H9 (cell line): ENCODE measurements at regions not wholly inside any gene's neighbourhood (a gene's known extent, or its start where the extent isn't known, plus 50 kb on each side); places are given as distances from the start of the nearest gene placed in this dataset.

Experiments
- DNase-seq: peaks from one replicate; pipeline ENCODE4 v3.0.0-alpha.2; 2017
- H2AFZ ChIP-seq: one replicate; pipeline ENCODE4 v1.6.1; 2013; ENCODE audit warnings: mild to moderate bottlenecking, low read length, control low read depth, moderate library complexity
- H2AK5ac ChIP-seq: 2 replicates; pipeline ENCODE4 v1.6.1; 2013; ENCODE audit warnings: low read length, control low read depth, mixed read lengths; ENCODE audit not compliant: insufficient read length
- H2BK120ac ChIP-seq: one replicate; pipeline ENCODE4 v1.6.1; 2013; ENCODE audit warnings: low read depth, mild to moderate bottlenecking, low read length, control low read depth, inconsistent platforms; ENCODE audit not compliant: poor library complexity, severe bottlenecking
- H2BK12ac ChIP-seq: 2 replicates; pipeline ENCODE4 v1.6.1; 2013; ENCODE audit warnings: low read length, control low read depth, mixed read lengths, low read depth; ENCODE audit not compliant: insufficient read length
- H2BK15ac ChIP-seq: 2 replicates; pipeline ENCODE4 v1.6.1; 2013; ENCODE audit warnings: low read depth, low read length, control low read depth
- H2BK20ac ChIP-seq: one replicate; pipeline ENCODE4 v1.6.1; 2013; ENCODE audit warnings: low read depth, mild to moderate bottlenecking, low read length, control low read depth, inconsistent platforms; ENCODE audit not compliant: poor library complexity, severe bottlenecking
- H2BK5ac ChIP-seq: 2 replicates; pipeline ENCODE4 v1.6.1; 2013; ENCODE audit warnings: low read length, control low read depth, mixed read lengths; ENCODE audit not compliant: insufficient read length
- H3K14ac ChIP-seq: 2 replicates; pipeline ENCODE4 v1.6.1; 2013; ENCODE audit warnings: low read length, control low read depth; ENCODE audit not compliant: insufficient read depth
- H3K18ac ChIP-seq: 2 replicates; pipeline ENCODE4 v1.6.1; 2013; ENCODE audit warnings: low read depth, mild to moderate bottlenecking, mixed read lengths, low read length, control low read depth; ENCODE audit not compliant: insufficient read length
- H3K23ac ChIP-seq: 2 replicates; pipeline ENCODE4 v1.6.1; 2013; ENCODE audit warnings: low read length, control low read depth, mixed read lengths, low read depth; ENCODE audit not compliant: insufficient read length
- H3K23me2 ChIP-seq: 2 replicates; pipeline ENCODE4 v1.6.1; 2013; ENCODE audit warnings: low read depth, mild to moderate bottlenecking, mixed read lengths, low read length, control low read depth; ENCODE audit not compliant: insufficient read length, poor library complexity, severe bottlenecking
- H3K27ac ChIP-seq: 2 replicates; pipeline ENCODE4 v1.5.1; 2013; ENCODE audit warnings: low read length, control low read depth, mixed read lengths, low read depth; ENCODE audit not compliant: insufficient read length
- H3K27me3 ChIP-seq: 2 replicates; pipeline ENCODE4 v1.6.1; 2013; ENCODE audit warnings: low read length, control low read depth, inconsistent platforms; ENCODE audit not compliant: insufficient read depth
- H3K4ac ChIP-seq: 2 replicates; pipeline ENCODE4 v1.6.1; 2013; ENCODE audit warnings: low read depth, mild to moderate bottlenecking, control low read depth, inconsistent platforms, low read length, moderate library complexity
- H3K4me1 ChIP-seq: 2 replicates; pipeline ENCODE4 v1.6.1; 2013; ENCODE audit warnings: low read length, control low read depth, inconsistent platforms; ENCODE audit not compliant: insufficient read depth
- H3K4me2 ChIP-seq: 2 replicates; pipeline ENCODE4 v1.6.1; 2013; ENCODE audit warnings: low read length, control low read depth, mixed read lengths; ENCODE audit not compliant: insufficient read length, insufficient read depth
- H3K56ac ChIP-seq: 2 replicates; pipeline ENCODE4 v1.6.1; 2013; ENCODE audit warnings: low read depth, mild to moderate bottlenecking, mixed read lengths, low read length, control low read depth; ENCODE audit not compliant: insufficient read length
- H3K79me1 ChIP-seq: 2 replicates; pipeline ENCODE4 v1.6.1; 2013; ENCODE audit warnings: low read depth, mild to moderate bottlenecking, moderate library complexity, low read length, control low read depth, inconsistent platforms; ENCODE audit not compliant: insufficient read depth, poor library complexity, severe bottlenecking
- H3K79me2 ChIP-seq: 2 replicates; pipeline ENCODE4 v1.6.1; 2013; ENCODE audit warnings: low read length, control low read depth, inconsistent platforms; ENCODE audit not compliant: insufficient read depth
- H3K9ac ChIP-seq: 2 replicates; pipeline ENCODE4 v1.6.1; 2013; ENCODE audit warnings: low read length, control low read depth, mixed read lengths; ENCODE audit not compliant: insufficient read length; ENCODE audit errors: extremely low read depth
- H3K9me3 ChIP-seq: one replicate; pipeline ENCODE4 v1.6.1; 2013; ENCODE audit warnings: low read depth, low read length, inconsistent platforms; ENCODE audit not compliant: control insufficient read depth
- H3T11ph ChIP-seq: one replicate; pipeline ENCODE4 v1.6.1; 2013; ENCODE audit warnings: mild to moderate bottlenecking, low read length, control low read depth, inconsistent platforms
- H4K20me1 ChIP-seq: one replicate; pipeline ENCODE4 v1.6.1; 2013; ENCODE audit not compliant: control insufficient read depth, insufficient read length, insufficient read depth
- H4K5ac ChIP-seq: 2 replicates; pipeline ENCODE4 v1.6.1; 2013; ENCODE audit warnings: low read depth, mild to moderate bottlenecking, mixed read lengths, low read length, control low read depth; ENCODE audit not compliant: insufficient read length
- H4K8ac ChIP-seq: replicated peaks from 2 replicates; pipeline ENCODE4 v1.6.1; 2013; ENCODE audit warnings: low read length, control low read depth, mixed read lengths, low read depth; ENCODE audit not compliant: insufficient read length
- H4K91ac ChIP-seq: 2 replicates; pipeline ENCODE4 v1.6.1; 2013; ENCODE audit warnings: low read depth, mild to moderate bottlenecking, moderate library complexity, mixed read lengths, low read length, control low read depth; ENCODE audit not compliant: insufficient read length
- H3K27ac Mint-ChIP-seq, 3 experiments: 2 replicates in 2 of 3; 3 replicates in 1 of 3; pipeline ENCODE4 v1.8.0; 2020 to 2021; ENCODE audit warnings: mixed read lengths in 3 of 3, mild to moderate bottlenecking in 1 of 3, moderate library complexity in 1 of 3
- H3K27me3 Mint-ChIP-seq: 2 replicates; pipeline ENCODE4 v1.8.0; 2021; ENCODE audit warnings: low read depth, mild to moderate bottlenecking, moderate library complexity, mixed read lengths
- H3K36me3 Mint-ChIP-seq, 3 experiments: 2 replicates in 2 of 3; 3 replicates in 1 of 3; pipeline ENCODE4 v1.8.0; 2020 to 2021; ENCODE audit warnings: low read depth in 3 of 3, mixed read lengths in 3 of 3; ENCODE audit not compliant: insufficient read depth in 1 of 3
- H3K4me1 Mint-ChIP-seq, 2 experiments: 2 replicates each; pipeline ENCODE4 v1.8.0; 2020; ENCODE audit warnings: mixed read lengths in 2 of 2
- H3K4me3 Mint-ChIP-seq, 2 experiments: 2 replicates in 1 of 2; 3 replicates in 1 of 2; pipeline ENCODE4 v1.8.0; 2020 to 2021; ENCODE audit warnings: mild to moderate bottlenecking in 2 of 2, mixed read lengths in 2 of 2, moderate library complexity in 1 of 2
- H3K9me3 Mint-ChIP-seq, 2 experiments: 2 replicates in 1 of 2; 3 replicates in 1 of 2; pipeline ENCODE4 v1.8.0; 2020; ENCODE audit warnings: mild to moderate bottlenecking in 2 of 2, mixed read lengths in 2 of 2, moderate library complexity in 1 of 2
- WGBS: extraction: QIAGEN DNeasy Blood & Tissue Kit; methylation state at CpG from one replicate; pipeline ENCODE4 v1.1.7; 2013; ENCODE audit warnings: missing lambda C conversion rate, low lambda C conversion rate, mixed read lengths; ENCODE audit not compliant: insufficient read length; ENCODE audit errors: extremely low coverage; 5-methylcytosine and 5-hydroxymethylcytosine counted together
- TF ChIP-seq, protein P1 (sequence below): fragments of 200-600 bp; sonication (generic); conservative IDR thresholded peaks from 3 replicates; pipeline ENCODE4 v1.8.0; 2021; ENCODE audit warnings: antibody characterized with exemption, mild to moderate bottlenecking

DNA sequence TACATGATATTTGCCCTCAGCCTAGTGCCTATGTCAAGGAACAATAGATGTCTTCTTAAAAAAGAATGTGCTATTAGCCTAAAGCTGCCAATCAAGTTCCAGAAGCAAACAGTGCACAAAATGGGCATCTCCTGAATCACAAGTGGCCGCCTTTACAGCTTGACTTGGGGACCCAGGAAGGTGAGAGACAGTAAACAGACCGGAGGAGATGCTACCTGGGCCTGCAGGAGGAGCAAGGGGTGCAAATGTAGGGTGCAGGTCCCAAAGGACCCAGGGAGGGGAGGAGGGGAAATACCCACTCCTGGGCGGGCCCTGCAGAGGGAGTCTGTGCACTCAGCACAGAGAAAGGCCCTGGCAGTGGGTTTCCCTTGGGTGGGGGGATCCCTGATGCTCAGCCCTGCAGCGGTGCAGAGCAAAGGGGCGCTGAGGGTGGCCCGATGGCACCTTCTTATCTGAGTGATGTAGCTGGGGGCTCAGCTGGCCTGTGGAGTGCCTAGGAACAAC lies 147.7 kb downstream of the WDR11 start:
- Histone ChIP-seq H2AK5ac (no peak overlapping the region), H3K79me2 (no peaks in the 10 kb centered on the region), H3K14ac (no peak overlapping the region), H3K4me1 (no peaks in the 10 kb centered on the region), H3K18ac (no peak overlapping the region), H4K20me1 (no peaks in the 10 kb centered on the region), H4K91ac (no peak overlapping the region), H3K79me1 (no peaks in the 10 kb centered on the region), H3T11ph (no peak overlapping the region), H3K56ac (no peak overlapping the region), H4K5ac (no peak overlapping the region), H2AFZ (no peak overlapping the region), H2BK20ac (no peak overlapping the region), H2BK120ac (no peak overlapping the region), H2BK5ac (no peak overlapping the region), H4K8ac (no peak overlapping the region), H3K9me3 (no peaks in the 10 kb centered on the region), H3K9ac (no peak overlapping the region), H3K23me2 (peaks cover 2% of the 10 kb centered on the region), H3K27ac (no peak overlapping the region), H3K23ac (no peak overlapping the region), H2BK12ac (no peak overlapping the region), H3K27me3 (no peaks in the 10 kb centered on the region), H3K4ac (no peak overlapping the region), H2BK15ac (no peak overlapping the region), H3K4me2 (no peak overlapping the region)
- no peak for DNase-seq
- peaks cover 0 to 4% (median 0%) of the 10 kb centered on the region in 3 experiments; a peak in 2 of 7 replicates for H3K36me3 Mint-ChIP-seq
- H3K27ac Mint-ChIP-seq = no peak overlapping the region
- TF ChIP-seq, protein P1, sequence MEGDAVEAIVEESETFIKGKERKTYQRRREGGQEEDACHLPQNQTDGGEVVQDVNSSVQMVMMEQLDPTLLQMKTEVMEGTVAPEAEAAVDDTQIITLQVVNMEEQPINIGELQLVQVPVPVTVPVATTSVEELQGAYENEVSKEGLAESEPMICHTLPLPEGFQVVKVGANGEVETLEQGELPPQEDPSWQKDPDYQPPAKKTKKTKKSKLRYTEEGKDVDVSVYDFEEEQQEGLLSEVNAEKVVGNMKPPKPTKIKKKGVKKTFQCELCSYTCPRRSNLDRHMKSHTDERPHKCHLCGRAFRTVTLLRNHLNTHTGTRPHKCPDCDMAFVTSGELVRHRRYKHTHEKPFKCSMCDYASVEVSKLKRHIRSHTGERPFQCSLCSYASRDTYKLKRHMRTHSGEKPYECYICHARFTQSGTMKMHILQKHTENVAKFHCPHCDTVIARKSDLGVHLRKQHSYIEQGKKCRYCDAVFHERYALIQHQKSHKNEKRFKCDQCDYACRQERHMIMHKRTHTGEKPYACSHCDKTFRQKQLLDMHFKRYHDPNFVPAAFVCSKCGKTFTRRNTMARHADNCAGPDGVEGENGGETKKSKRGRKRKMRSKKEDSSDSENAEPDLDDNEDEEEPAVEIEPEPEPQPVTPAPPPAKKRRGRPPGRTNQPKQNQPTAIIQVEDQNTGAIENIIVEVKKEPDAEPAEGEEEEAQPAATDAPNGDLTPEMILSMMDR = no peak
- H3K4me1 Mint-ChIP-seq = peaks cover 13 to 15% of the 10 kb centered on the region in 2 experiments
- H3K9me3 Mint-ChIP-seq = peaks cover under 1% of the 10 kb centered on the region in 2 experiments; a peak in 4 of 5 replicates
- no peak overlapping the region for H3K4me3 Mint-ChIP-seq
- no CpG with 5 or more reads among the region's 6 CpGs for WGBS
- H3K27me3 Mint-ChIP-seq = peaks cover 6% of the 10 kb centered on the region
